CD4-positive, alpha-beta T cell treated with Interleukin-2 at 100 ng/mL for 4 hours (primary cell): ENCODE measurements at regions not wholly inside any gene's neighbourhood (a gene's known extent, or its start where the extent isn't known, plus 50 kb on each side); places are given as distances from the start of the nearest gene placed in this dataset.

Experiments used
- DNase-seq: peaks from one replicate; pipeline ENCODE4 v3.0.0-alpha.2; 2020; ENCODE audit warnings: low spot score

DNA sequence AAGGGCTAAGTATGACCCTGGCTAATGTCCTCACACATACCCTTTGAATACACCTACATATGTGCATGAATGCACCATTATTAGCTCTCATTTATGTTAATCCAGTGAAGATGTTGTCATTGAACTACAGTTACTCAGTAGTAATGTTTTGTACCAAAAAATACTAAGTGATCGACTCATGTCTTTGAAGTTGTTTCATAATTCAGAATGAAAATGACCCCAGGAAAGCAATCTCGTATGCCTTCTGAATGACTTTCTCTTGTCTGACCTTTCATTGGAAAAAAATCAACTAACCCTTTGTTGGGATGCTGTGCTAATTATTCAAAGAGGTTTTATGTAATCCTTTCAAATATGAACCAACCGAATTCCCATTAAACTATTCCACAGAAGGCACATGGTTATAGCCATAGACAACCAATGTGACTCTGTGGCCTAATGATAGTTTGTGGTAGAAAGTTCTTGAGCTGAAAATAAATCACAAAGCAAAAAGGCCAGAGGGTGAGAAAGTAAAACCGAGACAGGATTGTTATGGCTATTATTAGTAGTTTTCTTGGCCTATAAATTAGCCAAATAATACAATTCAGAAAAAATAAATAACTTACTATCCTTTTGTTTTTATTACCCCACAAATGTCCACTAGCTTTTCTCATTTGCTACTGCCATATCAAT is 86.8 kb upstream of the STARD13 start:
- no peak for DNase-seq

DNA sequence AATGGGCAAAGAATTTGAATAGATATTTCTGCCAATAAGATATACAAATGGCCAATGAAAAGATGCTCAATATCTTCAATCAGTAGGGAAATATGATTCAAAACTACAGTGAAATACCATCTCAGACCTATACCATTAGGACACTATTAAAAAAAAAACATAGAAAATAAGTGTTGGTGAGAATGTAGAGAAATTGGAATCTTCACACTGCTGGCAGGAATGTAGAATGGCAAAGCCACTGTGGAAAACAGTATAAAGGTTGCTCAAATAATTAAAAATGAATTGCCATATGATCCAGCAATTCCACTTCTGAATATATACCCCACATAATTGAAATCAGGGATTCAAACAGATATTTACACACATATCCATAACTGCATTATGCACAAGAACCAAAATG is 88.1 kb upstream of the STARD13 start:
- no peak for DNase-seq

GRCh38 chr13:33375421-33375820 is 89.9 kb upstream of the STARD13 start:
- no peak for DNase-seq

DNA sequence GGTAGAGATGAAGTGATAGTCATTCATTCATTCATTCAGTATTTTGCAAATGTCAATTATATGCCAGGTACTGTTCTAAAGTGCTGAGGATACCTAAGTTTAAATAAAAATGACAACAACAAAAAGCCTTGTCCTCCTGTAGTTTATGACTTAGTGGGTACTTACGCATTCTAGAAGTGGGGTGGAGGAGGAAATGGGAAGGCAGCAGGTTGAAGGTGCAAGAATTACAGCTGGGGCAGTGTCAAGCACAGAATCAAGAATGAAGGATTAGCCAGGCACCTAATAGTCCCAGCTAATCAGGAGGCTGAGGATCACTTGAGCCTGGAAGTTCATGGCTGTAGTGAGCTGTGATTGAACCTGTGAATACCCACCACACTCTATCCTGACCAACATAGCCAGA is 90.7 kb upstream of the STARD13 start:
- no peak for DNase-seq

DNA sequence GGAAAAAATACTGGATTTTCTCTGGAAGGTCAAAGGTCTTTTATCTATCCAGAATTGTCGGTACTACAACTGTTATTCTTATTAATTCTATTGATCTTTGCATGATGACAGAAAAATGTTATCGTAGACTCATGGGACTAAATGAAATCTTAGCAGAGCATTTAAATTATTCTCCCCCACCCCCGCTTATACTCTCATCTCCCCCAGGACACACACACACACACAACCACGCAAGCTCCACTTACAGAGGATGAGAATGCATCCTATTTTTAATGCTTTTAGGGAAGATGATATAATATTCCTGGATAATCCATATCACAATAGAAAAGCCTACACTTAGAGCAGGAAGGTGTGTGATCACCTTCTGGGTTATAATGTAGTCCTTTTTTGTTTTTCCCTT is 91.9 kb upstream of the STARD13 start:
- no peak for DNase-seq

GRCh38 chr13:33377825-33378224 is 92.3 kb upstream of the STARD13 start:
- DNase-seq, result no peak

- DNase-seq, result no peak
Observed at GRCh38 chr13:33379608-33380007, 94.1 kb upstream of the STARD13 start.

DNA sequence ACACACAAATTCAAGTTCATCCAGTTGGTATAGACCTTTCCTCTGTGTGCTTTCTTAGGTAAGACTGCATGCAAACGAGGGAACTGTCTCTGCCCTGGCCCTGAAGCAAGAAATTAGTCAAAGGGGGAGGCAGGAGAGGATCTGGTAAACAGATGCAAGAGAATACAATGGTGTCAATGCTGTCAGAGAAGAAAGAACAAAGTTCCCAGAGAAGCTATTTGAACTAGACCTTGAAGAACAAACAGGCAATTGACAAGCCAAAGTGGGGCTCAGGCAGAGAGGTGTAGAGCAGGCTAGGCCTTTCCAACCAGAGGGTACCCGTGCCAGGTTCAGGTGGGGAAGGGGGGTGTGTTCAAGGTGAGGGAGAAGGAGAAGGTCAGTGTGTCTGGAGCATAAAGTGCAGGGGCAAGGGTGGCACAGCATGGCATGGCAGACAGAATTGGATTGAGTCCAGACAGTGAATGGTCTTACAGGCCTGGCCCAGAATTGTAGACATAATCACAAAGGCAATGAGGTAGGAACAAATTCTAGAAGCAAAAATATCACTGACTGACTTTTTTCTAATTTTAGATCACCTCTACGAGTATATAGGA is 95.0 kb upstream of the STARD13 start:
- no peak for DNase-seq

DNA sequence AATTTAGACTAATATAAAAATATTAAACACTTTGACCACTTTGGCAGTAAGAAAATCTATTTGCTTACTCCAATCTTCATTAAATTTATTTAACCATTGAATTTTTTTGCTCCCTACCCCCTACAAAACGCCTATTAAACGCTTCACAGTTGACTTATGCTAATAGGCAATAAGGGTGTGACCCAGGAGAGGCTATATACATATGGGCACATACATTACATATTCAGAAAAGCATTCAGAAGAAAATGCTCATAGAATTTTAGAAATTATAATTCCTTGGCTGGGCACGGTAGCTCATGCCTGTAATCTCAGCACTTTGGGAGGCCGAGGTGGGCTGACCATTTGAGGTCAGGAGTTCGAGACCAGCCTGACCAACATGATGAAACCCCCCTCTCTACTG is 95.6 kb upstream of the STARD13 start:
- DNase-seq, result no peak

GRCh38 chr13:33381906-33382305 is 96.4 kb upstream of the STARD13 start:
- DNase-seq, result no peak

DNA sequence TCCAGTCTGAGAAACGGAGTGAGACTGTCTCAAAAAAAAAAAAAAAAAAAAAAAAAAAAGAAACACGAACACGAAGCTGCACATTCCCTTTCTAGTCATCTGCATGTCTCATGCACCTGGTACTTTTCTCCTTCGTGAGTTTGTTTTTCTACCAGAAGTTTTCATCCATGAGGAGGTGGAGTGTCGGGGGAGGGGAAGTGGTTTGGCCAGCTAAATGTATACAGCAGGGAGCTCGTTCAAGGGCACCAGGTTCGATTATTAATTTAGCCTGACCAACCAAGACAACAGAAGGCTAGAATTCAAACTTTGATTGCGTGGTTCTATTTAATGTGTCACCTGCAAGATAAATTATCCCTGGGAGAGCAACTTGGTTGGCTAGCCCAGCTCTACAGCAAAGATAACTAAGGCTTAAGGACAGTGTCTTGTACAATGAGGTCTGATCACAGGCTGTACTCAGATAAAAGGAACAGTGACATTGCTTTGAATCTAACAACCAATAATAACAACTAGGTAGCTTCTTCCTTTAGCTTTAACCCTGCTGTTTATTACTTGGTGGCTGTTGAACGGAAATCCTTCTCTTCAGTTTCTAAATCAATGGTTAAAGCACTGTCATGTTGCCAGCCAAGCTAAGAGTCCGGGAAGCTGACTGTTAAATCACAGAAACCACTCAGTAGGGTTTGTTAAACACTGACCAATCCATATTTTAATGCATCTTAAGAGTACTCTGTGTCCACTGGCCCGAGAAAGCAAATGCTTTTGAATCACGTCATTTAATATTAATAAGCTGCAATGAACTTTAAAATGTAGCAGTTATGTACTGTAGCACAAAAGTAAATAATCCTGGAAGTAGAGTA is 98.4 kb upstream of the STARD13 start:
- no peak for DNase-seq

- DNase-seq, result no peak
Observed at GRCh38 chr13:33388286-33388998, 102.9 kb upstream of the STARD13 start.

DNA sequence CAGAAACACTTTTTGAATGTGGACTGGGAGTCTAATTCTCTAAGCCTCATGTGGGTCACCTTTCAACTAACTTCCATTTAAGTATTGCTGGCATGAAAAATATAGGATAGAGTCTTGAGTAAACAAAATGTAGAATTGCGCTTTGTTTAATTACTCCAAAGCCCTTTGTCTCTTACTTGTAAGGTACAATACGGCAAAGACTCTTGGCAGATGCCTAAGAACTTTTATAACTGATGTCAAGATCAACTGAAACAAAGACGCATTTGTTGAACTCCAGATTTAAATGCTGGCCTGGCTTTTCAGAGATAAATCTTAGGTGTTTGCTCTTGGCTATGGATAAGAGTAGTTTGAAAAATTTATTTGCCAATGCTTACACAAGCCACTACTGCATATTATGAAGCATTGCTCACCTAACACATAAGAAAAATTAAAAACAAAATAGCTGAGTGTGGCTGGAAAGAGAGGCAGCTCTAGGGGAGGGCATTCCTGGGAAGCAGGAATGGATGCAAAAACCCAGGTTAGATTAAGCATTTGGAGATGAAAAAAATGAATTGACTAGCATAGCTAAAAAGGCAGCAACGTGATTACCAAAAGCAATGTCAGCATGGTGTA is 107.3 kb upstream of the STARD13 start:
- no peak for DNase-seq

- no peak for DNase-seq
Observed at GRCh38 chr13:33394294-33394932, 108.9 kb upstream of the STARD13 start.

DNA sequence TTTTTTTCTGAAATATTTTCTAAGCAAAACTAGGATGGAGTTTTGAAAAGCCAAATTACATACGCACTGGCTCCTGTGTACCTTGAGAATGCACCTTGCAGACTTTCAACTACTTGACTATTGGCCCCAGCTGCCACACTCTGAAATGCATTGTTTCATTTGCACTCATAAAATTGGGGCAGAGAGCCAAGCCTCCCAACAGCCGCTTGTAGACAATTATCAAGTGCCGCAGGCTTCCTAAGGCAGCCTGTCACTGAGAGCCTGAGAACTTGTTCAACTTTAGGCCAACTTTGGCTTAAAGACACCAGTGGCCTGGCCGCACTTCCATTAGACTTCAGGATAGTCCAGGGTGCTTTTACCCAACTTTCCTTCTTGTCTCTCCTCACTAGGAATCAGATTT is 115.7 kb upstream of the STARD13 start:
- DNase-seq, result no peak

- DNase-seq, result no peak
Observed at GRCh38 chr13:33402975-33403374, 117.4 kb upstream of the STARD13 start.

GRCh38 chr13:33403807-33404362 is 118.3 kb upstream of the STARD13 start:
- DNase-seq, result no peak

- no peak for DNase-seq
Observed at GRCh38 chr13:33405371-33405770, 119.8 kb upstream of the STARD13 start.

DNA sequence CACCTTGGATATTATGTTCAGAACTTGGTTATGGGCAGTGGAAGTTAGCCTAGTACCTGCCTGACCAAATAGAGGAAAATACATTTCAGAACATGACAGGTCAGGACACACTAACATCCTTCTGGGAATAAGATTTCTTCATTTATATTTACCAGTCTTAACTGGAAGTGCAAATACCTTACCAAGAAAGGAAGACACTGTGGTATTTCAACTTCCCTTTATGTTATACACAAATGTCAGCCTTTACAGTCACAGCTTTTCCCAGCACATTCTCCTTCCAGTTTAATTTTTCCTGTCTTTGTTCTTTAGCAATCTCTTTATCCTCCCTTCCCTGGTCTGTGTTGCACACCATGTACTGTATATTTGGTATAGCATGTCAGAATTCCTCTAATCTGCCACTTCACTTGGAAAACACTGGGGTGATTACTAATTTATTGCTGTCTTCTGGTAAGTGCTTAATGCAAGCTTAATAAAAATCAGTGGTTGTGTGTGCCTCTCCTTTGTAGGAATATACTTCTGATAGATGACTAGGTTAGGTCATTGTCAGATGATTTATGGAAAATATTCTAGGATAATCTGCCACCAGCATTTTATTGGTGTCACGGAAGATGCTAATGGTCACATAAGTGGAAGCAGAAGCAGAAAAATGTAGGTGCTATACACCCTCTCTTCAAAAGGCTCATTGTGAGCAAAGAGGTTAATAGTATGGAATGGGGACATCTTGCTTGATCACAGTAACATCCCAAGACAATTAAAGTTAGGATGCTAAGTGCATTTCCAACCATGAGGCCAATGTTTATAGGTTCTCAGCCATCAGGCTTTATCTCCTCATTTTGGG is 124.3 kb upstream of the STARD13 start:
- DNase-seq, result no peak

DNA sequence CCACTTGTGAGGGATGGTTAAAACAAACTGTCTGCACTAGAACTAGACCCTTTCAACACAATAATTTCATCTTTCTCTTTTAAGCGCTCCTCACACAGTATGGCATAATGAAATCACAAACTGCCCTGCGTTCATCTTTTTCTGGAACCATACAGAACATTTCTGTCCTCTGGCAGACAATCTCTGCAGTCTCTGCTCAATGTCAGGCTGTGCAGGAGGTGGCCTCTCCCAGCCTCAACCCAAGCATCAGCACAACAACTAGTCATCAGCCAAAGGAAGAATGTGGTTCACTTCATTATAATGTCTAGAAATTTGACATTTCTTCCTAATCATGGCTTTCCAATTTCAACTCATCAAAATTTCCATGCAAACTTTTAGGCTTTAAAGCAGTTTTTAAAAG is 125.1 kb upstream of the STARD13 start:
- no peak for DNase-seq
